ENCODE measurements at regions not wholly inside any gene's neighbourhood (a gene's known extent, or its start where the extent isn't known, plus 50 kb on each side); places are given as distances from the start of the nearest gene placed in this dataset.

DNA sequence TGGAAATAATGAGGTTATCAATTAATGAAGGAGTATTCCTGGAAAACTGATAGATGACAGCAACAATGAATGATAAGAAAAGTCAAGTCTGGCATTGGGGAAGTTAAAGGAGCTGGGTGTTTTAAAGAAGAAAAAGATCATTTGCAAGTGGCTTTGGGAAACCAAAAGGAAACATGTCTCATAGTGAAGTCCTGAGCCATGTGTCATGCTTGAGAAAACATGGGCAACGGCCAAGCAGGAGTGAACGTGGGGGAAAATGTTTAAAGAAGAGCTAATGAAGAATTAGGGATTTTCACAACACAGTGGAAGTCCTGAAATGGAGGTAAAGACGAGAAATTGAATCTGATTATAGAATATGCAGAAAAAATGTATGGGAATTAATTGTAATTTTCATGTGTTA is 1383.2 kb upstream of the CELF2 start:
- ATAC-seq (no peak), DNase-seq (no peak)
- H3K9me3 ChIP-seq (ENCODE audit: control insufficient read depth, low read length, poor library complexity, severe bottlenecking), result no peaks in the 10 kb centered on the region
- no peaks in the 10 kb centered on the region for H3K4me1 Mint-ChIP-seq
- no peaks in the 10 kb centered on the region for H3K36me3 Mint-ChIP-seq (ENCODE audit: low read depth)
- H3K27ac Mint-ChIP-seq, result no peak overlapping the region
- no peaks in the 10 kb centered on the region for H3K27me3 Mint-ChIP-seq
- no peak overlapping the region for H3K4me3 Mint-ChIP-seq

DNA sequence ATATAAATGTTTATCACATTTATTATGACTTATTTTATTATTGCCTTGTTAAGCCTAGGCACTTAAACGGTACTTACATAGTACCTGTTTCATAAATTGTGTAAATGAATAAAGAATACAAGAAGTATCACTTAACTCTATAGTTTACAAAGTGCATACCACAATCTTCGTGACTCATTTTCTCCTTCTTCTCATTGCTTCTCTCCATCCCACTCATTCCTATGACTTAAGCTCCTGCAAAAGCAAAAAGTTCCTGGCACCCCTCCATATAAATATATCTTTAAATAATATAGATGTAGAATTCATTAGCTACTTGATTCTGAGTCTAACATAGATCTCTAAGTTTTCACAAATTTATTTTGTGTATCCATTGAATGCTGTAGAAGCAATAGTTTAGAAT is 1382.0 kb upstream of the CELF2 start:
- Mint-ChIP-seq H3K36me3 (ENCODE audit: low read depth) (no peaks in the 10 kb centered on the region), H3K4me3 (no peak overlapping the region), H3K4me1 (no peaks in the 10 kb centered on the region), H3K27me3 (no peaks in the 10 kb centered on the region), H3K27ac (no peak overlapping the region)
- H3K9me3 ChIP-seq (ENCODE audit: control insufficient read depth, low read length, poor library complexity, severe bottlenecking), result no peaks in the 10 kb centered on the region
- ATAC-seq, result no peak
- DNase-seq, result no peak

DNA sequence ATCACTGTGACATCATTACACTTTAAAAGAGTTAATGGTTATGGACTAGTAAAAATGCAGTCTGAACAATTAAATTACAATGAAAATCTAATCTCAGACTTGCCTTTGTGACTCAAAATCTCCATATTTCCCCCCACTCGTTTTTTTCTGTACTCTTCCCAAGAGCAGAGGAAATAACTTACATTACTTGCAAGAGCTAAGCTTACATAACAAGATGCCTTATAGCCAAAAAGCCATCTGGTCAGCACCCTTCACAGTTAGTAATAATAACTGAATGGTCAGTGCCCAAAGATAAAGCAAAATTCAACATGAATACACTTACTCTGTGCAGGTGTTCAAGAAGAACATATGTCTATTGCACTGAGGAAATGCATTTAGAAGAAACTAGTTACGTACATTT is 1381.5 kb upstream of the CELF2 start:
- H3K9me3 ChIP-seq (ENCODE audit: control insufficient read depth, low read length, poor library complexity, severe bottlenecking), result no peaks in the 10 kb centered on the region
- no peak overlapping the region for H3K27ac Mint-ChIP-seq

DNA sequence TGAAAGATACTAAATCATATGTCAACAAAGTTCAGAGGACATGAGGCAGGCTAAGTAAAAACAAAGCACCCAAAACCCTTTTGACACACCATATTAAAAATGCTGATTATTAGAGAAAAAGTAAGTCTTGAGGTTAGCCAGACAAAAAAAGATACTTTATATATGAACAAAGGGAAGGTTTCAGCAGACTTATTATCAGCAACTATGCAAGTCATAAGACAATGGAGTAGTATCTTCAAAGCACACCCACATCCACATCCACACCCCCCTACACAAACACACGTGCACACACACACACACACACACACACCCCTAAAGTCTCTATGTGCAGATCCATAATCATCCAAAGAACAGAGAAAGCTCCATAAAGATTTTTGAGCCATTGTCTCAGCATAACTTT is 1373.9 kb upstream of the CELF2 start:
- no peaks in the 10 kb centered on the region for H3K27me3 Mint-ChIP-seq
- no peak for DNase-seq

More for the DNA sequence above, 1381.5 kb upstream of the CELF2 start:
- no peaks in the 10 kb centered on the region for H3K36me3 Mint-ChIP-seq (ENCODE audit: low read depth)
- H3K27me3 Mint-ChIP-seq, result no peaks in the 10 kb centered on the region
- no peaks in the 10 kb centered on the region for H3K4me1 Mint-ChIP-seq
- no peak overlapping the region for H3K4me3 Mint-ChIP-seq
- DNase-seq (no peak), ATAC-seq (no peak)

DNA sequence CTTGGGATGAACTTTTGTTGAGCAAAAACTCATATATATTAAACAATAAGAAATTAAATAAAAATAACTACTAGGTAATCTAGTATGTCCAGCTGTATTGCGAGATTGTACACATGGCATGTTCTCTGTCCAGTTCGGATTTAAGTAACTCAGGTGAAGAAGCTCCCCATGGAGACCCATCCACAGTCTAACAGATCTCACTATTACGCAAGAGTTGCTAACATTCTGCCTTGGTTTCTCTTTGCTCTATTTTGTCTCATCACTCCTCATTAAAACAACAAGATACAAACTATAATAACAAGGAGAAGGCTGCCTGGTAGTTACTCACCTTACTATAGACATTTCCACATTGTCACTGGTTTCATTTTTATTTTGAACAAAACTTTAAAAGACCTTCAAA is 1372.3 kb upstream of the CELF2 start:
- no peak overlapping the region for H3K27ac Mint-ChIP-seq
- H3K27me3 Mint-ChIP-seq, result peaks cover 7% of the 10 kb centered on the region
- no peaks in the 10 kb centered on the region for H3K36me3 Mint-ChIP-seq (ENCODE audit: low read depth)
- H3K4me1 Mint-ChIP-seq, result no peaks in the 10 kb centered on the region
- DNase-seq (no peak), ATAC-seq (no peak)
- H3K9me3 ChIP-seq (ENCODE audit: control insufficient read depth, low read length, poor library complexity, severe bottlenecking), result no peaks in the 10 kb centered on the region
- H3K4me3 Mint-ChIP-seq, result no peak overlapping the region

More for the DNA sequence above, 1373.9 kb upstream of the CELF2 start:
- H3K4me3 Mint-ChIP-seq, result no peak overlapping the region
- ATAC-seq, result no peak
- H3K4me1 Mint-ChIP-seq, result no peaks in the 10 kb centered on the region
- H3K27ac Mint-ChIP-seq, result no peak overlapping the region
- H3K9me3 ChIP-seq (ENCODE audit: control insufficient read depth, low read length, poor library complexity, severe bottlenecking), result no peaks in the 10 kb centered on the region
- no peaks in the 10 kb centered on the region for H3K36me3 Mint-ChIP-seq (ENCODE audit: low read depth)

DNA sequence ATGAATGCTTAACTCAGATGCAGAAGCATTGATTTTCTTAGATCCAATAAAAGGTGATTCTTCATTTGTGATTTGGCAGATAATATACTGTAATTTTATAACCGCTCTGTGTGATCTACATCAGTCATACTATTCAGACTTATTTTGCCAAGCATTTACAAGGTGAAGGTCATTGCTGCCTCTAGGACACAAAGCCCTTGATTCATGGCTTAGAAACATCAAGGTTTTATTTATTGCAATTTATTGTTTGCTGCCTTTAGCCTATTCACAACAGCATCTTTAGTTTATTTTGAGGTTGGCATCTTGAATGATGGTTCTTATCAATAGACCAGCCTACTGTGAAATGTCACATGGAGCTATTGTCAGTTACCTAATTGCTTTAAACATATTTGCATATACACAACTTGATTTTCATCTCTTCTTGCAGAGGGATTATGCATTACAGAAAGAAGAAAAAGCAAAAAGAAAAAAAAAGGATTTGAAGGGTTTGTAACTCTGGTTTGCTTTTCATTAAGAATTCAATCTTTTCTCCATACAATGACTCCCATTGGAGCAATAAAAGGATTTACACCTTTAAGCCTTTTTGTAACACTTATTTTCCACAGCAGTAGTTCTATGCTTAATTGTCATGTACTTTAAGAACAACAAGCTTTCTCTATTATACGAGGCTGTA is 1371.6 kb upstream of the CELF2 start:
- no peaks in the 10 kb centered on the region for H3K9me3 ChIP-seq (ENCODE audit: control insufficient read depth, low read length, poor library complexity, severe bottlenecking)
- ATAC-seq (no peak), DNase-seq (no peak)
- H3K4me1 Mint-ChIP-seq, result no peaks in the 10 kb centered on the region
- no peak overlapping the region for H3K27ac Mint-ChIP-seq
- no peaks in the 10 kb centered on the region for H3K36me3 Mint-ChIP-seq (ENCODE audit: low read depth)
- no peak overlapping the region for H3K4me3 Mint-ChIP-seq
- H3K27me3 Mint-ChIP-seq, result peaks cover 8% of the 10 kb centered on the region

DNA sequence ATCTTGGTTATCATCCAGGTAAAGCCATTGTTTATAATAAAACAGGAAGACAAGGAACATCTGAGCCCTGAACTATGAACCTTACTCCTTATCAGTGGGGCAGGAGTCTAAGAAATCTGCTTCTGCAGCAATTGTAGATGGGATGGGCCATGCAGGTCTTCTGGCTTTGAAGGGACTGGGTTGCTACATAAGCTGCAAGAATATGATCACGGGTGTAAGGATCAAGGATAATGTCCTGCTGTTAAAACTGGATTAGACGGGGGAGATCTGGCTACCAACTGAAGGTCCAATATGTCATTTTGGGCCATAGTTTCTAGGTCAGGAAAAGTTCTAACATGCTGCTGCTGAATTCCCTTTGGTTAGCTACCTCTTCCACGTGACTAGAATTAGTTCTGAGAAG is 1363.4 kb upstream of the CELF2 start:
- no peak for ATAC-seq
- H3K27me3 Mint-ChIP-seq, result peaks cover 8% of the 10 kb centered on the region
- no peaks in the 10 kb centered on the region for H3K4me1 Mint-ChIP-seq
- H3K36me3 Mint-ChIP-seq (ENCODE audit: low read depth), result no peaks in the 10 kb centered on the region
- no peak overlapping the region for H3K4me3 Mint-ChIP-seq
- H3K9me3 ChIP-seq (ENCODE audit: control insufficient read depth, low read length, poor library complexity, severe bottlenecking), result no peaks in the 10 kb centered on the region
- H3K27ac Mint-ChIP-seq, result no peak overlapping the region
- no peak for DNase-seq

DNA sequence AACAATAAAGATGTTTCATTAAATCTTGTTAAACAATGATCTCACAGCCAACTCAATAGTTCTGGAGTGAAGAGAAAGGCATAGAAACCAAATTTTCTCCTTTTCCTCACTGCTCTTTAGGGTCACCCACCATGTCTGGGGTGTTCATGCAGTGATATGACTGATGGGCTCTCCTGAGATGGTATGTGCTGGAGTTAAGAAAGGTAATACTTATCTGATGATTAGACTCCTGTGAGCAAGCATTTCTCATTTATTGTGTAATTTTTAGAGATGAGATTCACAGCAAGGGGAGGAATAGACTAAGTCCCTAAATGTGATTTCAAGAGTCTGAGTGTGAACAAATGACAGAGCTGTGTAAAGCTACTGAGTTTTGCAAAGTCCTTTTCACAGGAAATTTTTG is 1361.3 kb upstream of the CELF2 start:
- DNase-seq (no peak), ATAC-seq (no peak)
- Mint-ChIP-seq H3K36me3 (ENCODE audit: low read depth) (no peaks in the 10 kb centered on the region), H3K4me1 (no peaks in the 10 kb centered on the region), H3K27ac (no peak overlapping the region), H3K4me3 (no peak overlapping the region), H3K27me3 (peaks cover 2% of the 10 kb centered on the region)
- H3K9me3 ChIP-seq (ENCODE audit: control insufficient read depth, low read length, poor library complexity, severe bottlenecking), result no peaks in the 10 kb centered on the region

DNA sequence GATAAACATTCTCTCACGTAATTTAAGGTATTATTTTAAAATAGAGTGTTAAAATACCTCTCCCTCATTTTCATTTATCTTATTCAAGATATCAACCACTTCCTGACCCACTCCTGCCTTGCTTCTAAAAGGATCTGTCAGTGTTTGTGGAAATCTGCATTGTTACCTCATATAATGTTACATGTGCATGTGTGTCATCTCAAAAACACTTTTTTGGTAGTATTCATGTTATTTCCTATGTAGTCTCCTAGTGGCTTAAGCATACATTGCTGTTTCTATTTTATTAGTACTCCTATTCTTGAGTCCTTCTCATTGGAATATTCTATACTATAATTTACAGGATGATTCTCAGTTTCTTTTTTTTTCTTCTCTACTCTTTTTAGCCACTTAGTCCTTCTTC is 1360.7 kb upstream of the CELF2 start:
- ATAC-seq, result no peak
- Mint-ChIP-seq H3K36me3 (ENCODE audit: low read depth) (no peaks in the 10 kb centered on the region), H3K27me3 (no peaks in the 10 kb centered on the region)

DNA sequence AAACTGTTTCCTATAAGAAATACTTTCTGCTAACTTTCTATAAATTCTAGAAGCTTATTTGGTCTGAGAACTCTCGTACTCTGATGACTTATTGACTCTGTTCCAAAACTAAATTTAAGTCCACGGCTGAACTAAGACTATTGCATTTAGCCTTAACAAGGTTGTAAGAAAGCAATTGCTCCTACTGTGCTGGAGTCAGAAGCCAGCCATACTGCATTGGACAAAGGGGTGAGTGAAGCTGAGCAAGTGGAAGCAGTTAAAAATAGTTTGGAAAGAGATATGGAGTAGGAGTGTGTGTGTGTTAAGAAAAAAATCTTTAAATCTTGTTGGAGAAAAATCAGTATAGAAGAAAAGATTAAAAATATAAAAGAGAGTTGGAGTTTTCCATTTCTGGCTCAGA is 1360.1 kb upstream of the CELF2 start:
- H3K4me1 Mint-ChIP-seq, result no peaks in the 10 kb centered on the region
- H3K27ac Mint-ChIP-seq, result no peak overlapping the region
- H3K9me3 ChIP-seq (ENCODE audit: control insufficient read depth, low read length, poor library complexity, severe bottlenecking), result no peaks in the 10 kb centered on the region
- ATAC-seq, result no peak
- no peaks in the 10 kb centered on the region for H3K36me3 Mint-ChIP-seq (ENCODE audit: low read depth)
- H3K4me3 Mint-ChIP-seq, result no peak overlapping the region
- H3K27me3 Mint-ChIP-seq, result no peaks in the 10 kb centered on the region
- no peak for DNase-seq

More for the DNA sequence above, 1360.7 kb upstream of the CELF2 start:
- no peaks in the 10 kb centered on the region for H3K9me3 ChIP-seq (ENCODE audit: control insufficient read depth, low read length, poor library complexity, severe bottlenecking)
- Mint-ChIP-seq H3K4me1 (no peaks in the 10 kb centered on the region), H3K4me3 (no peak overlapping the region), H3K27ac (no peak overlapping the region)
- no peak for DNase-seq

DNA sequence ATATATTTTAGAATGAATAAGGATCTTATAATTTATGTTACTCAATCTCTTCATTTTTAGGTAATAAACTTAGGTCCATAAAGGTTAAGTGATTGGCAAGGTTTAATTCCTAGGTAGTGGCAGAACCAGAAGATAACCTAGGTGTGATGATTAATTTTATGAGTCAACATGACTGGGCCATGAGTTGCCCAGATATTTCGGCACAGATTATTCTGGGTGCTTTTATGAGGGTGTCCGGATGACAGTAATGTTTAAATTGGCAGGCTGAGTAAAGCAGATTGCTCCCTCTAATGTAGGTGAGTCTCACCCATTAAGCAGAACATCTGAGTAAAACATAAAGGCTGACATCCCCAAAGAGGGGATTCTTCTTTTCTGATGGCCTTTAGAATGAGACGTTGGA is 1349.3 kb upstream of the CELF2 start:
- Mint-ChIP-seq H3K4me3 (no peak overlapping the region), H3K36me3 (ENCODE audit: low read depth) (no peaks in the 10 kb centered on the region), H3K27ac (no peak overlapping the region), H3K27me3 (no peaks in the 10 kb centered on the region), H3K4me1 (no peaks in the 10 kb centered on the region)
- no peaks in the 10 kb centered on the region for H3K9me3 ChIP-seq (ENCODE audit: control insufficient read depth, low read length, poor library complexity, severe bottlenecking)
- DNase-seq (no peak), ATAC-seq (no peak)

DNA sequence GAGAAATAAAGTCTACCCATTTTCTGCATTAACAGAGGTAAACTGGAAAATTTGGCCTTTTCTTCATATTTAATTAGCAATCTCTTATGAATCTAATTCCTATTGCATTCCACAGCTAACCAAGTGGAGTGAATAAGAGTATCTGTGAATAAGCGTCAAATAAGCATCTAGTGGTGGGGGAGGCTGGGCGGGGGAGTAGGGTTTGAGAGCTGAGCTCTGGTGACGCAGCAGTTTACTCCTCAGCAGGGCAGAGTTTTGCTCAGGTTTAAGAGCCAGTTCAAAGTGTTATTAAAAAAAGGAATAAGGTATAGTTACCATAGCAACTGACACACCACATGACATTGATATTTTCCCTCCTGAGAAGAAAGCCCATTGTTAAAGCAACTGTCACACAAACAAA is 1346.8 kb upstream of the CELF2 start:
- Mint-ChIP-seq H3K27me3 (no peaks in the 10 kb centered on the region), H3K4me3 (no peak overlapping the region), H3K27ac (no peak overlapping the region), H3K4me1 (no peaks in the 10 kb centered on the region), H3K36me3 (ENCODE audit: low read depth) (no peaks in the 10 kb centered on the region)
- no peak for DNase-seq
- no peaks in the 10 kb centered on the region for H3K9me3 ChIP-seq (ENCODE audit: control insufficient read depth, low read length, poor library complexity, severe bottlenecking)
- no peak for ATAC-seq

DNA sequence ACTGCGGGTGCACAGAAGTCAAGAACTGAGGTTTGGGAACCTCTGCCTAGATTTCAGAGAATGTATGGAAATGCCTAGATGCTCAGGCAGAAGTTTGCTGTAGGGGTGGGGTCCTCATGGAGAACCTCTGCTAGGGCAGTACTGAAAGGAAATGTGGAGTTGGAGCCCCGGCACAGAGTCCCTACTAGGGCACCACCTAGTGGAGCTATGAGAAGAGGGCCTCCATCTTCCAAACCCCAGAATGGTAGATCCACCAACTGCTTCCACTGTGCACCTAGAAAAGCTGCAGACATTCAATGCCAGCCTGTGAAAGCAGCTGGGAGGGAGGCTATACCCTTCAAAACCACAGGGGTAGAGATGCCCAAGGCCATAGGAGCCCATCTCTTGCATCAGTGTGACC is 1336.0 kb upstream of the CELF2 start:
- no peaks in the 10 kb centered on the region for H3K27me3 Mint-ChIP-seq
- H3K4me3 Mint-ChIP-seq, result no peak overlapping the region
- H3K4me1 Mint-ChIP-seq, result no peaks in the 10 kb centered on the region
- no peaks in the 10 kb centered on the region for H3K9me3 ChIP-seq (ENCODE audit: control insufficient read depth, low read length, poor library complexity, severe bottlenecking)
- ATAC-seq (no peak), DNase-seq (no peak)
- H3K36me3 Mint-ChIP-seq (ENCODE audit: low read depth), result no peaks in the 10 kb centered on the region
- H3K27ac Mint-ChIP-seq, result no peak overlapping the region

DNA sequence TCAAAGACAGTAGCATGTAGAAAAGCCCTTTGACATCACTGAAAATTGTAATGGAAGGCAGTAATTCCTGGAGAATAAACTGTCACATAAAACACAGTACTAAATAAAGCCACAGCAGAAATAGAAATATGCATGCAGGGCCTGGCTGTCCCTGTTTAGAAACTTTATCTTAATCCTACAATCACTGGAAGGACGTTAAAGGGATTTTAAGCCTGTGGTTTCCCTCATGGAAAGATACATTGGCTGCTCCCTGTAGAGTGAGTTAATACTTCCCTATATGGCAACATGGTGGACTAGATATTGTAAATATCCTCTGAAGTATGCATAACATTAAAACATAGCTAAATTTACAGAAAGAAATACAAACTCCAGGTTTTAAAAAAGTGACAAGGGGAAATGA is 1334.9 kb upstream of the CELF2 start:
- H3K36me3 Mint-ChIP-seq (ENCODE audit: low read depth), result no peaks in the 10 kb centered on the region
- no peak overlapping the region for H3K4me3 Mint-ChIP-seq
- no peaks in the 10 kb centered on the region for H3K9me3 ChIP-seq (ENCODE audit: control insufficient read depth, low read length, poor library complexity, severe bottlenecking)
- no peaks in the 10 kb centered on the region for H3K4me1 Mint-ChIP-seq
- H3K27ac Mint-ChIP-seq, result no peak overlapping the region
- no peak for DNase-seq
- ATAC-seq, result no peak
- H3K27me3 Mint-ChIP-seq, result no peaks in the 10 kb centered on the region
